ENCODE measurements at regions not wholly inside any gene's neighbourhood (a gene's known extent, or its start where the extent isn't known, plus 50 kb on each side); places are given as distances from the start of the nearest gene placed in this dataset.
"Not testable (repeated sequence)": the region's sequence is repeated elsewhere in the genome, so short reads cannot be mapped to it uniquely, and the experiment has no call there.

GRCh38 chr4:28462766-28463700 lies 1602.4 kb downstream of the STIM2 start:
- TF ChIP-seq, protein P1, sequence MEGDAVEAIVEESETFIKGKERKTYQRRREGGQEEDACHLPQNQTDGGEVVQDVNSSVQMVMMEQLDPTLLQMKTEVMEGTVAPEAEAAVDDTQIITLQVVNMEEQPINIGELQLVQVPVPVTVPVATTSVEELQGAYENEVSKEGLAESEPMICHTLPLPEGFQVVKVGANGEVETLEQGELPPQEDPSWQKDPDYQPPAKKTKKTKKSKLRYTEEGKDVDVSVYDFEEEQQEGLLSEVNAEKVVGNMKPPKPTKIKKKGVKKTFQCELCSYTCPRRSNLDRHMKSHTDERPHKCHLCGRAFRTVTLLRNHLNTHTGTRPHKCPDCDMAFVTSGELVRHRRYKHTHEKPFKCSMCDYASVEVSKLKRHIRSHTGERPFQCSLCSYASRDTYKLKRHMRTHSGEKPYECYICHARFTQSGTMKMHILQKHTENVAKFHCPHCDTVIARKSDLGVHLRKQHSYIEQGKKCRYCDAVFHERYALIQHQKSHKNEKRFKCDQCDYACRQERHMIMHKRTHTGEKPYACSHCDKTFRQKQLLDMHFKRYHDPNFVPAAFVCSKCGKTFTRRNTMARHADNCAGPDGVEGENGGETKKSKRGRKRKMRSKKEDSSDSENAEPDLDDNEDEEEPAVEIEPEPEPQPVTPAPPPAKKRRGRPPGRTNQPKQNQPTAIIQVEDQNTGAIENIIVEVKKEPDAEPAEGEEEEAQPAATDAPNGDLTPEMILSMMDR (IDR thresholded peaks at IDR 0.05): no peak
- DNase-seq (no peak), FAIRE-seq (no peak), ATAC-seq (no peak)
- Histone ChIP-seq H3K9me3 (no peaks in the 10 kb centered on the region), H3K4me1 (no peaks in the 10 kb centered on the region), H3K36me3 (no peaks in the 10 kb centered on the region), H3K4me3 (no peak overlapping the region), H3K27ac (no peak overlapping the region), H3K27me3 (no peaks in the 10 kb centered on the region)
- WGBS, 2 donors: 31 to 45% methylated on average over 7 of the region's 7 CpGs
- intact Hi-C loops (cut with DNase I): no loop called here

GRCh38 chr4:28464823-28465222 lies 1604.2 kb downstream of the STIM2 start:
- Histone ChIP-seq H3K4me1 (no peaks in the 10 kb centered on the region), H3K27me3 (no peaks in the 10 kb centered on the region), H3K4me3 (no peak overlapping the region), H3K36me3 (no peaks in the 10 kb centered on the region), H3K9me3 (no peaks in the 10 kb centered on the region), H3K27ac (no peak overlapping the region)
- FAIRE-seq (peak; percentile 87), DNase-seq (no peak), ATAC-seq (no peak)
- intact Hi-C loops (cut with DNase I): no loop called here
- TF ChIP-seq, protein P1 (IDR thresholded peaks at IDR 0.05): no peak
- whole genome bisulfite sequencing, 2 donors: 48 to 56% methylated on average over 1 of the region's 1 CpG

DNA sequence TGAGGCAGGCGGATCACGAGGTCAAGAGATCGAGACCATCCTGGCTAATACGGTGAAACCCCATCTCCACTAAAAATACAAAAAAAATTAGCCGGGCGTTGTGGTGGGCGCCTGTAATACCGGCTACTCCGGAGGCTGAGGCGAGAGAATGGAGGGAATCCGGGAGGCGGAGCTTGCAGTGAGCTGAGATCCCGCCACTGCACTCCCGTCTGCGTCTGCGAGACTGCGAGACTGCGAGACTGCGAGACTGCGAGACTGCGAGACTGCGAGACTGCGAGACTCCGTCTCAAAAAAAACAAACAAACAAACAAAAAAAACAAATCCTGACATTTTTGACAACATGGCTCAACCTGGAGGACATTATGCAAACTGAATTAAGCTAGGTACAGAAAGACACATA lies 1606.2 kb downstream of the STIM2 start:
- H3K36me3 ChIP-seq; FAIRE-seq; H3K4me3 ChIP-seq; intact Hi-C loops (cut with DNase I); H3K27ac ChIP-seq; H3K4me1 ChIP-seq; H3K27me3 ChIP-seq; DNase-seq; ATAC-seq; H3K9me3 ChIP-seq: not testable (repeated sequence)
- WGBS, 2 donors: 93 to 94% methylated on average over 24 of the region's 24 CpGs

- Histone ChIP-seq H3K4me3 (no peak overlapping the region), H3K27ac (no peak overlapping the region), H3K36me3 (no peaks in the 10 kb centered on the region), H3K4me1 (no peaks in the 10 kb centered on the region), H3K27me3 (no peaks in the 10 kb centered on the region), H3K9me3 (no peaks in the 10 kb centered on the region)
- 71 to 74% methylated on average over 1 of the region's 1 CpG for WGBS, 2 donors
- intact Hi-C loops (cut with DNase I): no loop called here
- TF ChIP-seq, protein P1 (IDR thresholded peaks at IDR 0.05): no peak
- no peak for DNase-seq
- no peak for ATAC-seq
- FAIRE-seq: no peak
These were observed 1608.7 kb downstream of the STIM2 start for GRCh38 chr4:28469387-28469786.

DNA sequence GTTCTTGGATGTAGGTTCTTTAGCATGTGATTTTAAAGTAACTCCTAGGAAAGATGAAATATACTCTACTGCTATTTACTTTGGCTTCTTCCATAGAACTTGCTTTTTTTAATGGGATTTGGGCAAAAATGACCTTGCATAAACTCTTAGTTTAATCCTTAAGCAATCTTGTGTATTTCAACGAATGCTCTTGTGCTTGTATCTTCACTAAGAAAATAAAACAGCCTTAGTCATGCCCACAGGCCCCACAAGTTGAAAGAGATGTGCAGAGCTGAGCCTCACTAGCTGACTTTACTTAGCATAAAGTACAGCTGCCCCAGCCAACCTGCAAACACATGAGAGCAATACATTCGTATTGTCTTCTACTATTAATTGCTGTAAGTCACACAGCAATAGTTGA lies 1609.2 kb downstream of the STIM2 start:
- no peak for FAIRE-seq
- Histone ChIP-seq H3K27ac (no peak overlapping the region), H3K4me1 (no peaks in the 10 kb centered on the region), H3K36me3 (no peaks in the 10 kb centered on the region), H3K27me3 (no peaks in the 10 kb centered on the region), H3K4me3 (no peak overlapping the region), H3K9me3 (no peaks in the 10 kb centered on the region)
- intact Hi-C loops (cut with DNase I): no loop called here
- WGBS, 2 donors: 58 to 66% methylated on average over 2 of the region's 2 CpGs
- ATAC-seq: no peak
- TF ChIP-seq, protein P1 (IDR thresholded peaks at IDR 0.05): no peak
- no peak for DNase-seq
